Nephron progenitor cell (in vitro differentiated cells): ENCODE measurements at regions not wholly inside any gene's neighbourhood (a gene's known extent, or its start where the extent isn't known, plus 50 kb on each side); places are given as distances from the start of the nearest gene placed in this dataset.
"Not testable (repeated sequence)": the region's sequence is repeated elsewhere in the genome, so short reads cannot be mapped to it uniquely, and the experiment has no call there.

Experiments
- DNase-seq: peaks from one replicate; pipeline ENCODE4 v3.0.0; 2021
- H3K27ac Mint-ChIP-seq: 2 replicates; pipeline ENCODE4 v1.8.0; 2021; ENCODE audit warnings: mild to moderate bottlenecking, moderate library complexity, mixed read lengths
- H3K27me3 Mint-ChIP-seq: 2 replicates; pipeline ENCODE4 v1.8.0; 2021; ENCODE audit warnings: mild to moderate bottlenecking, low read depth, mixed read lengths; ENCODE audit not compliant: poor library complexity
- H3K36me3 Mint-ChIP-seq: 2 replicates; pipeline ENCODE4 v1.8.0; 2021; ENCODE audit warnings: low read depth, mixed read lengths
- H3K4me1 Mint-ChIP-seq: 2 replicates; pipeline ENCODE4 v1.8.0; 2021; ENCODE audit warnings: mixed read lengths
- H3K4me3 Mint-ChIP-seq: 2 replicates; pipeline ENCODE4 v1.8.0; 2021; ENCODE audit warnings: mild to moderate bottlenecking, moderate library complexity, mixed read lengths
- H3K9me3 Mint-ChIP-seq: 2 replicates; pipeline ENCODE4 v1.8.0; 2021; ENCODE audit warnings: mild to moderate bottlenecking, moderate library complexity, mixed read lengths
- TF ChIP-seq, protein P1 (sequence below): fragments of 200-600 bp; sonication (generic); IDR thresholded peaks from 2 replicates; pipeline ENCODE4 v1.5.0; 2021; ENCODE audit warnings: antibody characterized with exemption

GRCh38 chr13:84702174-84702573 lies 819.9 kb upstream of the SLITRK1 start:
- H3K36me3 Mint-ChIP-seq = no peaks in the 10 kb centered on the region
- TF ChIP-seq, protein P1, sequence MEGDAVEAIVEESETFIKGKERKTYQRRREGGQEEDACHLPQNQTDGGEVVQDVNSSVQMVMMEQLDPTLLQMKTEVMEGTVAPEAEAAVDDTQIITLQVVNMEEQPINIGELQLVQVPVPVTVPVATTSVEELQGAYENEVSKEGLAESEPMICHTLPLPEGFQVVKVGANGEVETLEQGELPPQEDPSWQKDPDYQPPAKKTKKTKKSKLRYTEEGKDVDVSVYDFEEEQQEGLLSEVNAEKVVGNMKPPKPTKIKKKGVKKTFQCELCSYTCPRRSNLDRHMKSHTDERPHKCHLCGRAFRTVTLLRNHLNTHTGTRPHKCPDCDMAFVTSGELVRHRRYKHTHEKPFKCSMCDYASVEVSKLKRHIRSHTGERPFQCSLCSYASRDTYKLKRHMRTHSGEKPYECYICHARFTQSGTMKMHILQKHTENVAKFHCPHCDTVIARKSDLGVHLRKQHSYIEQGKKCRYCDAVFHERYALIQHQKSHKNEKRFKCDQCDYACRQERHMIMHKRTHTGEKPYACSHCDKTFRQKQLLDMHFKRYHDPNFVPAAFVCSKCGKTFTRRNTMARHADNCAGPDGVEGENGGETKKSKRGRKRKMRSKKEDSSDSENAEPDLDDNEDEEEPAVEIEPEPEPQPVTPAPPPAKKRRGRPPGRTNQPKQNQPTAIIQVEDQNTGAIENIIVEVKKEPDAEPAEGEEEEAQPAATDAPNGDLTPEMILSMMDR = no peak
- DNase-seq = no peak
- no peaks in the 10 kb centered on the region for H3K27me3 Mint-ChIP-seq
- peaks cover 13% of the 10 kb centered on the region for H3K9me3 Mint-ChIP-seq
- H3K4me1 Mint-ChIP-seq = no peaks in the 10 kb centered on the region
- H3K4me3 Mint-ChIP-seq = no peak overlapping the region
- no peak overlapping the region for H3K27ac Mint-ChIP-seq

- DNase-seq, H3K27me3 Mint-ChIP-seq, H3K4me1 Mint-ChIP-seq, H3K4me3 Mint-ChIP-seq, H3K27ac Mint-ChIP-seq, H3K36me3 Mint-ChIP-seq: not testable (repeated sequence)
- peaks cover 13% of the 10 kb centered on the region for H3K9me3 Mint-ChIP-seq
These were observed 815.3 kb upstream of the SLITRK1 start for GRCh38 chr13:84697591-84697990.

GRCh38 chr13:84686973-84687372 lies 804.7 kb upstream of the SLITRK1 start:
- H3K4me1 Mint-ChIP-seq = no peaks in the 10 kb centered on the region
- TF ChIP-seq, protein P1 = no peak
- H3K9me3 Mint-ChIP-seq = no peaks in the 10 kb centered on the region
- peaks cover 9% of the 10 kb centered on the region for H3K27me3 Mint-ChIP-seq
- H3K36me3 Mint-ChIP-seq = no peaks in the 10 kb centered on the region
- H3K27ac Mint-ChIP-seq = no peak overlapping the region
- DNase-seq = no peak
- H3K4me3 Mint-ChIP-seq = no peak overlapping the region

- Mint-ChIP-seq H3K9me3 (no peaks in the 10 kb centered on the region), H3K36me3 (no peaks in the 10 kb centered on the region), H3K27me3 (peaks cover 9% of the 10 kb centered on the region), H3K27ac (no peak overlapping the region), H3K4me1 (no peaks in the 10 kb centered on the region), H3K4me3 (no peak overlapping the region)
- TF ChIP-seq, protein P1 = no peak
- DNase-seq = no peak
These were observed 804.2 kb upstream of the SLITRK1 start for GRCh38 chr13:84686458-84686857.

DNA sequence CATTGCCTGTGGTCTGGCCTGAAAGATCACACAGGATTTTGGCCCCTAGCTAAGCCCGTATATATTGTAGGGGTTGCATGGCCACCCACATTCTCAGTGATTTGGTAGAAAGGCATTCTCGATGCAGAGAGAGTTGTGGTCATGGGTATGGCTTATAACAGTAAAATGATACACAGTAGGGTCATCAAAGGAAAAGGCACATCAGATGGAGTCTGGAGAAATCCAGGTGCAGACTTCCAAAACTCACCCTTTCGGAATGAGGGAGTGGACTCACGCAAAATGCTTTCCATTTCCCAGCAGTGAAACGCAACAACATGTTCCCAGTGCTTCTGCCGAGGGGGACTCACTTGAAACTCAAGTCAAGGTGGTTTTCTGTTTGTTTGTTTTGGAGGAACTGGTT lies 802.5 kb upstream of the SLITRK1 start:
- Mint-ChIP-seq H3K4me1 (no peaks in the 10 kb centered on the region), H3K36me3 (no peaks in the 10 kb centered on the region)

DNA sequence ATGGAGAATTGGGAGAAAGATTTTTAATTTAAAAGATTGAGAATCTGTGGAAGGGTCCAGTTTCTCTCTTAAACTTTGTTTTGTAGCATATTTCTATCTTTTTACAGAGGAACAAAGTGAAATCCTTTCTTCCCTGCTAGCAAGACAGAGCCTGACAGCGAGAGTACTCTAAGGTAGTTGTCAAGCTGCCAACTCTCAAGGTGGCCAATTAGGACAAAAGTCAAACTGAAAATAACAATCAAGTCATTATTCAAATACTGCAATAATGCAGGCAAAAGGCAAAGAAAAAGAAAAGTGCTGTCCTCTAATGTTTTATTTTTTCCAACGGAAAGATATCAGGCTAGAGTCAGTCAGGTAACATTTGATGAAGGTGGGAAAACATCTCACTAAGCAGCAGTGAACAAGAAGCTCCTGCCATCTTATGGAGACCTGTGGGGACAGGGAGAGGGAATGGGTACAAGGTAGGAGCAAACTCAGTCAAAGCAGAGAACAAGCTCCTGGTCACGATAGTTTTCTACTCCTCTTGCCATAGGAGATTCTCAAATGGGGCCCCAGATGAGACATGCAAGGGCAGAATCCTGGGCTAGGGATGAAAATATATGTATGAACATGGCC lies 801.9 kb upstream of the SLITRK1 start:
- Mint-ChIP-seq H3K27me3 (peaks cover 9% of the 10 kb centered on the region), H3K4me1 (no peaks in the 10 kb centered on the region)

More for the DNA sequence above, 802.5 kb upstream of the SLITRK1 start:
- no peak for DNase-seq
- no peaks in the 10 kb centered on the region for H3K9me3 Mint-ChIP-seq
- TF ChIP-seq, protein P1 = no peak
- H3K4me3 Mint-ChIP-seq = no peak overlapping the region
- H3K27me3 Mint-ChIP-seq = peaks cover 9% of the 10 kb centered on the region
- no peak overlapping the region for H3K27ac Mint-ChIP-seq

More for the DNA sequence above, 801.9 kb upstream of the SLITRK1 start:
- H3K9me3 Mint-ChIP-seq = no peaks in the 10 kb centered on the region
- H3K27ac Mint-ChIP-seq = no peak overlapping the region
- DNase-seq = no peak
- no peaks in the 10 kb centered on the region for H3K36me3 Mint-ChIP-seq
- no peak overlapping the region for H3K4me3 Mint-ChIP-seq
- TF ChIP-seq, protein P1 = no peak
